Testis (tissue), 2 donors: ENCODE measurements at regions not wholly inside any gene's neighbourhood (a gene's known extent, or its start where the extent isn't known, plus 50 kb on each side); places are given as distances from the start of the nearest gene placed in this dataset.

ENCODE experiments used
- DNase-seq: peaks from one replicate; pipeline ENCODE4 v3.0.0-alpha.2; 2019
- H3K27ac ChIP-seq, 2 donors: fragments of 200-600 bp; sonication (generic); one replicate each; pipeline ENCODE4 v1.5.1; 2019
- H3K27me3 ChIP-seq: fragments of 200-600 bp; sonication (generic); one replicate; pipeline ENCODE4 v1.5.1; 2019
- H3K36me3 ChIP-seq: fragments of 200-600 bp; sonication (generic); one replicate; pipeline ENCODE4 v1.5.1; 2017; ENCODE audit warnings: low read depth; ENCODE audit errors: missing control alignments
- H3K4me1 ChIP-seq: fragments of 200-600 bp; sonication (generic); one replicate; pipeline ENCODE4 v1.5.1; 2019
- H3K4me3 ChIP-seq, 2 donors: fragments of 200-600 bp; sonication (generic); one replicate each; pipeline ENCODE4 v1.5.1; 2017 to 2019
- H3K9me3 ChIP-seq: fragments of 200-600 bp; sonication (generic); one replicate; pipeline ENCODE4 v1.5.1; 2017
- POLR2A ChIP-seq: fragments of 450-650 bp; IDR thresholded peaks from one replicate; pipeline ENCODE4 v1.6.1; 2017; ENCODE audit warnings: antibody characterized with exemption, mild to moderate bottlenecking, moderate library complexity
- WGBS, 2 donors: methylation state at CpG; one replicate each; pipeline ENCODE4 v1.1.5; 2018; 5-methylcytosine and 5-hydroxymethylcytosine counted together
- intact Hi-C: fragments of 100-400 bp; cut with DNase I; formaldehyde crosslinking; loops from one replicate; pipeline ENCODE4 v1.15.1; 2023; ENCODE audit warnings: low total_unique reads
- TF ChIP-seq, protein P1 (sequence below), 3 experiments: fragments of 450-650 bp in 2 of 3; fragments of 200-600 bp in 1 of 3; sonication (generic) in 1 of 3; IDR thresholded peaks; one replicate each; pipeline ENCODE4 v1.5.1; 2016 to 2019; ENCODE audit warnings: antibody characterized with exemption in 3 of 3, mild to moderate bottlenecking in 2 of 3, moderate library complexity in 1 of 3

DNA sequence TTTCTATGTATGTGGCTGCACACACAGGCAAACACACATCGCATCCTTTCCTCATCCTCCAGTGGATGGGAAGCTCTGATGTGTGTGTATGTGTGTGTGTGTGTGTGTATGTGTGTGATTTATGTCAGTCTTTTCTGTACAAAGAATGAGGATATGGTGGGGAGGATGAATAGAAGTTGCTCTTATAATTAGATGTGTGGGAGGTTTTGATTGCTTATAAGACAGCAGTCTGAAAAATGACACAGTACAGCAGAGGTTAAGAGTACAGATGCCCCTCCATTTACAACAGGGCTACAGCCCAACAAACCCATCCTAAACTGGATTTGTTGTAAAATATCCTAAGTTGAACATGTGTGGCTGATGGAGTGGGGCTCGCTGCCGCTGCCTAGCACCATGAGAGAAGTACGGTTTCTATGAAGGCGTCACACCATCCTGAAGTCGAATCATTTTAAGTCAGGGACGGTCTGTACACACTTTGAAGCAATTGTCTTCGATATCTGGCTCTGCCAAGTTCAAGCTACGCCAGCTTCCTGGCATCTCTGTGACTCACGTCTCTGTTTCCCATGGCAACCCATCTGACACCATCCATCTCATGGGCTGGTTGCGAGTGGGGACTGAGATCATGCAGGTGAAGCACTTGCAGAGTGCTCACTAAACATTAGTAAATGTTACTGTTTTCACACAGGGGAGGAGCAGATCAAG is 252.6 kb downstream of the MYLK4 start:
- H3K4me1 ChIP-seq = no peaks in the 10 kb centered on the region
- H3K27ac ChIP-seq = no peak overlapping the region
- H3K4me3 ChIP-seq = no peak overlapping the region
- 88 to 95% methylated on average over 11 of the region's 11 CpGs for WGBS, 2 donors
- intact Hi-C loops = no loop called here
- no peaks in the 10 kb centered on the region for H3K36me3 ChIP-seq
- no peaks in the 10 kb centered on the region for H3K9me3 ChIP-seq
- TF ChIP-seq, protein P1, sequence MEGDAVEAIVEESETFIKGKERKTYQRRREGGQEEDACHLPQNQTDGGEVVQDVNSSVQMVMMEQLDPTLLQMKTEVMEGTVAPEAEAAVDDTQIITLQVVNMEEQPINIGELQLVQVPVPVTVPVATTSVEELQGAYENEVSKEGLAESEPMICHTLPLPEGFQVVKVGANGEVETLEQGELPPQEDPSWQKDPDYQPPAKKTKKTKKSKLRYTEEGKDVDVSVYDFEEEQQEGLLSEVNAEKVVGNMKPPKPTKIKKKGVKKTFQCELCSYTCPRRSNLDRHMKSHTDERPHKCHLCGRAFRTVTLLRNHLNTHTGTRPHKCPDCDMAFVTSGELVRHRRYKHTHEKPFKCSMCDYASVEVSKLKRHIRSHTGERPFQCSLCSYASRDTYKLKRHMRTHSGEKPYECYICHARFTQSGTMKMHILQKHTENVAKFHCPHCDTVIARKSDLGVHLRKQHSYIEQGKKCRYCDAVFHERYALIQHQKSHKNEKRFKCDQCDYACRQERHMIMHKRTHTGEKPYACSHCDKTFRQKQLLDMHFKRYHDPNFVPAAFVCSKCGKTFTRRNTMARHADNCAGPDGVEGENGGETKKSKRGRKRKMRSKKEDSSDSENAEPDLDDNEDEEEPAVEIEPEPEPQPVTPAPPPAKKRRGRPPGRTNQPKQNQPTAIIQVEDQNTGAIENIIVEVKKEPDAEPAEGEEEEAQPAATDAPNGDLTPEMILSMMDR (IDR thresholded peaks at IDR 0.05) = no peak
- TF ChIP-seq POLR2A = no peak
- no peaks in the 10 kb centered on the region for H3K27me3 ChIP-seq
- no peak for DNase-seq

GRCh38 chr6:2496291-2496690 is 250.9 kb upstream of the GMDS start:
- 70 to 90% methylated on average over 3 to 8 of the region's 8 CpGs for WGBS, 2 donors
- Histone ChIP-seq H3K4me1 (no peaks in the 10 kb centered on the region), H3K9me3 (no peaks in the 10 kb centered on the region), H3K27ac (no peak overlapping the region), H3K36me3 (no peaks in the 10 kb centered on the region), H3K4me3 (no peak overlapping the region), H3K27me3 (no peaks in the 10 kb centered on the region)
- TF ChIP-seq, protein P1 (IDR thresholded peaks at IDR 0.05) = no peak
- TF ChIP-seq POLR2A = no peak
- no peak for DNase-seq
- intact Hi-C loops = no loop called here

DNA sequence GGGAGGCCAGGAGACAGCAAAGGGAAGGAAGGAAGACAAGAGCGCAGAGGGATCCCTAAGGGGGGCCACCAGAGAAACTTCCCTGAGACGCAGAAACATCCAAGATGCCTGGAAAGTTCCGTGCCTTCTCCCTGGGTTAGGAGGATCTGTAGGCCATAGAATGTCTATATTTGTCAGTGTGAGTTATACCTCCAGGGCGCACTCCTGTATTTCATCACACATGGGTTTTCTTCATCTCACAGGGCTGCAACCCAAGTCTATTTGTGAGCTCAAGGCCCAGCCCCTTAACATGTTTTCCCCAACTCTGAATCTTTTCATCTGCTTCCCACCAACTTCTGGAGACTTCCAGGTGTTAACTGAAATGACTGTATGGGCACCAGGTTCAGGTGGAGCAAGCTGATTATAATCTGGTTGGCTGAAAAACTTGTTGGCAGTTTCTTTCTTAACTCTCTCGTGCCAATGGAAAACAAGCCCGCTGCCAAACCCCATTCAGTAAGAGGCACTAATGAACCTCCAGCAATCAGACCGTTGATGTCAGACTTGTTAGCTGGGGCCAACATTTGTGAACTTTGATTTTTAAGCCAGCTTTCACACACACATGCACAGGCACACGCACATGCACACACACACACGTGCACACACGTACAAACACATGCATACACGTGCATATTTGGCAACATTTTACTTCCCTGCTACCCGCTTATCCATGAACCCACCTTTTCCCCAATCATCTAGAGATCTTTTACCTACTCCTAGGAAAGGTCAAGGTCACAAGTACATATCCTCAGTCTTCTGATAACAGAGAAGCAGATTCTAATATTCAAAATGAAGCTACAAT is 247.5 kb upstream of the GMDS start:
- intact Hi-C loops = no loop called here
- Histone ChIP-seq H3K27me3 (no peaks in the 10 kb centered on the region), H3K36me3 (no peaks in the 10 kb centered on the region), H3K27ac (no peak overlapping the region), H3K9me3 (no peaks in the 10 kb centered on the region), H3K4me3 (no peak overlapping the region), H3K4me1 (no peaks in the 10 kb centered on the region)
- no peak for DNase-seq
- no peak for TF ChIP-seq POLR2A
- TF ChIP-seq, protein P1 (IDR thresholded peaks at IDR 0.05) = no peak
- WGBS, 2 donors = 76 to 92% methylated on average over 12 of the region's 12 CpGs

GRCh38 chr6:2491137-2491536 is 245.7 kb upstream of the GMDS start:
- intact Hi-C loops = no loop called here

More at GRCh38 chr6:2491137-2491536, 245.7 kb upstream of the GMDS start:
- no peaks in the 10 kb centered on the region for H3K4me1 ChIP-seq
- 85 to 94% methylated on average over 14 of the region's 14 CpGs for WGBS, 2 donors
- H3K36me3 ChIP-seq = no peaks in the 10 kb centered on the region
- H3K9me3 ChIP-seq = no peaks in the 10 kb centered on the region
- no peaks in the 10 kb centered on the region for H3K27me3 ChIP-seq
- no peak overlapping the region for H3K4me3 ChIP-seq
- TF ChIP-seq, protein P1 (IDR thresholded peaks at IDR 0.05) = no peak
- TF ChIP-seq POLR2A = no peak
- no peak overlapping the region for H3K27ac ChIP-seq
- DNase-seq = no peak
